GM12891 (cell line): ENCODE measurements at regions not wholly inside any gene's neighbourhood (a gene's known extent, or its start where the extent isn't known, plus 50 kb on each side); places are given as distances from the start of the nearest gene placed in this dataset.
"Not testable (repeated sequence)": the region's sequence is repeated elsewhere in the genome, so short reads cannot be mapped to it uniquely, and the experiment has no call there.

Experiments used
- POLR2A ChIP-seq: IDR thresholded peaks from 2 replicates; pipeline ENCODE4 v1.6.1; 2011; ENCODE audit warnings: low read depth, low read length, control low read depth
- POLR2AphosphoS5 ChIP-seq: IDR thresholded peaks from 2 replicates; pipeline ENCODE4 v1.6.1; 2011; ENCODE audit warnings: low read depth, low read length, control low read depth
- POU2F2 ChIP-seq: IDR thresholded peaks from 2 replicates; pipeline ENCODE4 v1.6.1; 2011; ENCODE audit warnings: low read depth, mild to moderate bottlenecking, control low read depth, low read length, moderate library complexity
- SPI1 ChIP-seq: IDR thresholded peaks from 2 replicates; pipeline ENCODE4 v1.6.1; 2011; ENCODE audit warnings: low read depth, low read length, control low read depth
- TAF1 ChIP-seq: IDR thresholded peaks from 2 replicates; pipeline ENCODE4 v1.6.1; 2011; ENCODE audit warnings: low read depth, low read length, control low read depth

DNA sequence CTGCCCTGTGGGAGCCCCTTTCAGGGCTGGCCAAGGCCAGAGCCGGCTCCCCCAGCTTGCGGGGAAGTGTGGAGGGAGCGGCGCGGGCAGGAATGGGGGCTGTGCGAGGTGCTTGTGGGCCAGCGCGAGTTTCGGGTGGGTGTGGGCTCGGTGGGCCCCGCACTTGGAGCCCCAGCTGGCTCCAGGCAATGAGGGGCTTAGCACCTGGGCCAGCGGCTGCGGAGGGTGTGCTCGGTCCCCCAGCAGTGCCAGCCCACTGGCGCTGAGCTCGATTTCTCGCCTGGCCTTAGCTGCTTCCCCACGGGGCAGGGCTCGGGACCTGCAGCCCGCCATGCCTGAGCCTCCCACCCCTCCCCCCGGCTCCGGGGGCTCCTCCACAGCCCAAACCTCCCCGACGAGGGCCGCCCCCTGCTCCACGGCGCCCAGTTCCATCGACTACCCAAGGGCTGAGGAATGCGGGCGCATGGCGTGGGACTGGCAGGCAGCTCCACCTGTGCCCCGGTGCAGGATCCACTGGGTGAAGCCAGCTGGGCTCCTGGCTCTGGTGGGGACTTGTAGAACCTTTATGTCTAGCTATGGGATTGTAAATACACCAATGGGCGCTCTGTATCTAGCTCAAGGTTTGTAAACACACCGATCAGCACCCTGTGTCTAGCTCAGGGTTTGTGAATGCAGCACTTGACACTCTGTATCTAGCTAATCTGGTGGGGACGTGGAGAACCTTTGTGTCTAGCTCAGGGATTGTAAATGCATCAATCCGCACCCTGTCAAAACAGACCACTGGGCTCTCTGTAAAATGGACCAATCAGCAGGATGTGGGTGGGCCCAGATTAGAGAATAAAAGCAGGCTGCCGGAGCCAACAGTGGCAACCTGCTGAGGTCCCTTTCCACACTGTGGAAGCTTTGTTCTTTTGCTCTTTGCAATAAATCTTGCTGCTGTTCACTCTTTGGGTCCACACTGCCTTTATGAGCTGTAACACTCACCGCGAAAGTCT, 1379.1 kb downstream of the RAPGEF2 start:
- not testable (repeated sequence) for TF ChIP-seq POLR2A, POLR2AphosphoS5, TAF1, POU2F2, SPI1
